ENCODE measurements at regions not wholly inside any gene's neighbourhood (a gene's known extent, or its start where the extent isn't known, plus 50 kb on each side); places are given as distances from the start of the nearest gene placed in this dataset.

DNA sequence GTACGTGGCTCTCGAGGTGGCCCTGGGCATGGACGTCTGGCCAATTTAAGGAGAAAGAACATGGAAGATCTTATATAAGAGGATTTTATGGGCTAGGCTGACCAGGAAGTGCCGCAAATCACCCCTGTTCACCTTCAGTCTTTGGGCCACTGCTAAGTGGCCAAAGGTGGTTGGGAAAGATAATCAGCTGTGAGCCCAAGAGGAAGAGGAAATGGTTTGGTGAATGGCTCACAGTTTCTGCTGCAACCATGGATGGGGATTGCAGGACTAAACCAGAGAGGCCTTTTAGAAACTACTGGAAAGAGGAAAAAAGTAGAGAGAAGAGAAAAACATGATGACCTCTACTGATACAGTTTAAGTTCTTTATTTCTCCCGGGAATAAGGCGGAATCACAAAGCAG lies 96.0 kb upstream of the ARHGAP20 start:
- H3K4me3 ChIP-seq (replicated peaks; ENCODE audit: low read depth, low read length) = no peak overlapping the region
- TF ChIP-seq, protein P1, sequence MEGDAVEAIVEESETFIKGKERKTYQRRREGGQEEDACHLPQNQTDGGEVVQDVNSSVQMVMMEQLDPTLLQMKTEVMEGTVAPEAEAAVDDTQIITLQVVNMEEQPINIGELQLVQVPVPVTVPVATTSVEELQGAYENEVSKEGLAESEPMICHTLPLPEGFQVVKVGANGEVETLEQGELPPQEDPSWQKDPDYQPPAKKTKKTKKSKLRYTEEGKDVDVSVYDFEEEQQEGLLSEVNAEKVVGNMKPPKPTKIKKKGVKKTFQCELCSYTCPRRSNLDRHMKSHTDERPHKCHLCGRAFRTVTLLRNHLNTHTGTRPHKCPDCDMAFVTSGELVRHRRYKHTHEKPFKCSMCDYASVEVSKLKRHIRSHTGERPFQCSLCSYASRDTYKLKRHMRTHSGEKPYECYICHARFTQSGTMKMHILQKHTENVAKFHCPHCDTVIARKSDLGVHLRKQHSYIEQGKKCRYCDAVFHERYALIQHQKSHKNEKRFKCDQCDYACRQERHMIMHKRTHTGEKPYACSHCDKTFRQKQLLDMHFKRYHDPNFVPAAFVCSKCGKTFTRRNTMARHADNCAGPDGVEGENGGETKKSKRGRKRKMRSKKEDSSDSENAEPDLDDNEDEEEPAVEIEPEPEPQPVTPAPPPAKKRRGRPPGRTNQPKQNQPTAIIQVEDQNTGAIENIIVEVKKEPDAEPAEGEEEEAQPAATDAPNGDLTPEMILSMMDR (IDR thresholded peaks at IDR 0.05; ENCODE audit: low read length, missing control alignments) = no peak
- DNase-seq (ENCODE audit: low read depth) = no peak

DNA sequence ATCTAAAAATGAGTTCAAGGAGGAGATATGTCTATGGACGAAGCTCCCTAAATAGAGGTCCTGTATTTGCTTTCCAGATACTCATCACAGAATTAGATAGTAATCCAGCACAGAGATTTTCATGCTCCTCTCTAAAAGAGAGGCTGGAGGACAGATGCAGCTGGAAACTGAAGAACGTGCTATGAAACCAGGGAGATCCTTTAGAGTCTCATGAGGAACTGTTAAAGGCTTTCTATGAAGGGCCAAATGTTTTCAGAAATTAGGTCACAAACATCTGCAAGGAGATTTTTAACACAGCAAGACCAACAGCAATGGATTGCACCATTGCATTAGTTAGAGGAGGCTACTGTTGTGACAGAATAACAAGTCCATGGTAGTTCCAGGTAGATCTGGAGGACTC lies 95.6 kb upstream of the ARHGAP20 start:
- TF ChIP-seq, protein P1 (IDR thresholded peaks at IDR 0.05; ENCODE audit: low read length, missing control alignments) = no peak
- H3K4me3 ChIP-seq (replicated peaks; ENCODE audit: low read depth, low read length) = no peak overlapping the region
- no peak for DNase-seq (ENCODE audit: low read depth)

DNA sequence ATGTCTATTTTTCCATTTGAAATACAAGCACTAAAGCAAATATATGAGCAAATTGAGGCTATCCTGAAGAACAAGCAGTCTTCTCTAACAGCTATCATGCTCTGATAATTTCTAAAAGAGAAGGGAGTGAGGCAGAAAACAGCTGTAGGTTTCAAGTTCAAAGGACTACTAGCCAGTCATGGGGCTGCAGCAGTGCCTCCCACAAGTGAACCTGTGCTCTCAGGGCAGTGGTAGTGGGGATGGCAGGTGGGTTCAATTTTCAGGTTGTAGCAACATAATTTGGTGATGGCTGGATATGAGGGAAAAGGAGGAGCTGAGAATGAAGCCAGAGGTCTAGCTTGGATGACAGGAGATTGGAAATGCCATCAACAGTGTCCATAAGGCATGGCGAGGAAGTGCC lies 93.5 kb upstream of the ARHGAP20 start:
- DNase-seq (ENCODE audit: low read depth) = no peak
- H3K4me3 ChIP-seq (replicated peaks; ENCODE audit: low read depth, low read length) = no peak overlapping the region
- TF ChIP-seq, protein P1 (IDR thresholded peaks at IDR 0.05; ENCODE audit: low read length, missing control alignments) = no peak

DNA sequence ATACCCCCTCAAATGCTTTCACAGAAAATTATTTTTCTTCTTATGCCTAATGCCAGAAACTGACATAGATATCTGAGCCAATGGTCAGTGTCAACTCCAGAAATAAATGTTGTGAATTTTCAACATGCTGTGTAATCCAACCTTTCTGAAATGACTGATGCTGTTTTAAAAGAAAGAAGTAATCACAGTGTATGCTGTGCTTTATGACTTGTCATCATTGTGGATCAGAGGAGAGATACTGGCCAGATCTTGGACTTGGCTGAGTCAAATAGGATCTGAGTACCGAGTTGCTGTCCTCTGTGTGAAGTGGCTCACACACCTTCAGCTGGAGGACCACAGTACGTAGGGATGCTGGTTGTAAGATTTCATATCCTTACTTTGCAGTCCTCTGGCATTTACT lies 89.9 kb upstream of the ARHGAP20 start:
- DNase-seq (ENCODE audit: low read depth) = no peak
- H3K4me3 ChIP-seq (replicated peaks; ENCODE audit: low read depth, low read length) = no peak overlapping the region
- TF ChIP-seq, protein P1 (IDR thresholded peaks at IDR 0.05; ENCODE audit: low read length, missing control alignments) = no peak

DNA sequence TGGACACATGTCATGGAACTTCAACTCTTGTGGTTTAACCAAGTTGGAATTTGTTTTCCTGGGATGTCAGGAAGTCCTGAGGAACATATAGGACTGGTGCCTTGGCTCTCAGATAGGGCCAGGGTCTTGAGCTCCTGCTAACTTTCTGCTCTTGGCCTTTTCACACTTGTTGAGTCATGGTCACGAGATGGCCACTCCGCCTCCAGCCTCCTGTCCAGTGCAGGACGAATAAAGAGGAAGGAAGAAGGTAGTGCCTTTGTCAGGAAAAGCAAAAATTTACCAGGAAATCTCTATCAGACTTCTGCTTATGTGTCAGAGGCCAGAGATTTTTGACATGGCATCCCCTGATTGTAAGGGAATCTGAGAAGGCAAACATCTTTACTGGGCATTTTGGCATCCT lies 89.1 kb upstream of the ARHGAP20 start:
- TF ChIP-seq, protein P1 (IDR thresholded peaks at IDR 0.05; ENCODE audit: low read length, missing control alignments) = no peak
- no peak overlapping the region for H3K4me3 ChIP-seq (replicated peaks; ENCODE audit: low read depth, low read length)

DNA sequence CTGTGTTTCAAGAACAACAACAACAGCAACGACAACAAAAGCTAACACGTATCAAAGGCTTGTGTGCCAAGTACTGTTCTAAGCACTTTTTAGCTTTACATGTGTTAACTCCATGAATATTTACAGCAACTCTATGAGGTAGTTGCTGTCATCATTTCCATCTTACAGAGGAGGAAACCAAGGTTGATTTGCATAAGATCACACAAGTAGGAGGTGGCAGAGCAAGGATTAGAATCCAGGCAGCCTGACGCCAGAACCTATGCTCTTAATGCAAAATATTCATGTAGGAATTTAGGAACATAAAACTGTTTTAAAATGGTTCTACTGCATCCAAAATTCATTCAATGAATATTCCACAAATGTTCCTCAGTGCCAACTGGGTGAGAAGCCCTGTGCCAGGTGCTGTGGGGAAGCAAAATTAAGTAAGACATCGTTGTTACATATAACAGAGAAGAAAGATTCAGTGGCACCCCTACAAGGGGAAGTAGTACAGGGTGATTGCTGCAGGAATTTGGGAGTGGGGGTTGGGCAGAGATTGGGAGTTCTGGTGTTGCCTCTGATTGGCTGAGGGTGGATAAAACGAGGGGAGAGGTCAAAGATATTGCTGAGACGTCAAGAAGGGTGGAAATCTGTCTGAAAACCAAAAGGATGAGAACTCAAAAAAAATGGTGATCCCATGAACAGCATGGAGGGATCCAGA lies 86.1 kb upstream of the ARHGAP20 start:
- H3K4me3 ChIP-seq (replicated peaks; ENCODE audit: low read depth, low read length) = no peak overlapping the region
- TF ChIP-seq, protein P1 (IDR thresholded peaks at IDR 0.05; ENCODE audit: low read length, missing control alignments) = no peak
- no peak for DNase-seq (ENCODE audit: low read depth)

More for the DNA sequence above, 89.1 kb upstream of the ARHGAP20 start:
- no peak for DNase-seq (ENCODE audit: low read depth)

DNA sequence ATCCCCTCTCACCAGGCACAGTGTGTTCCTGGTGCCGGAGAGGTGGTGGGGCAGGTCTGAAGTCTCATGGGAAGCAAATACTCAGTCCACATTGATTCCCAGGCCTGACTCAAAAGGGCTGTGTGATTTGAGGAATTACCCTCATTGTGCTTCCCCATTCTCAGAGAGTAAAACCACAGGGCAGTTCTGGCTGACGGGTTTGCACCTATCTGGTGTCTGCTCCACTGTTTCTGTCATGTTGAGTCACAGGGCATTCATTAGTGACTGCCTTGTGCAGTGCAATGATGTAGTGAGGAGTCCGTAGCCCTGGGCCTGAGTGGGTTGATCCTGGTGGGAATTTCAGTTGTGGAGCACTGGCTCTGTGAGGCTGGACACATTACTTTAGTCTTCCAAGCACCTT lies 85.2 kb upstream of the ARHGAP20 start:
- TF ChIP-seq, protein P1 (IDR thresholded peaks at IDR 0.05; ENCODE audit: low read length, missing control alignments) = no peak
- DNase-seq (ENCODE audit: low read depth) = no peak

More for the DNA sequence above, 85.2 kb upstream of the ARHGAP20 start:
- H3K4me3 ChIP-seq (replicated peaks; ENCODE audit: low read depth, low read length) = no peak overlapping the region

Measured in fibroblast of pulmonary artery (primary cell).